A673 (cell line): ENCODE measurements at regions not wholly inside any gene's neighbourhood (a gene's known extent, or its start where the extent isn't known, plus 50 kb on each side); places are given as distances from the start of the nearest gene placed in this dataset.

Experiments
- EZH2 ChIP-seq: fragments of 200-600 bp; sonication (generic); IDR thresholded peaks from 2 replicates; pipeline ENCODE4 v1.6.1; 2017; ENCODE audit warnings: borderline replicate concordance, low read depth, mild to moderate bottlenecking, mixed read lengths, antibody characterized with exemption, low read length; ENCODE audit not compliant: poor library complexity, severe bottlenecking
- TF ChIP-seq, protein P1 (sequence below): fragments of 300-800, 200-600 bp; sonication (generic); conservative IDR thresholded peaks from 2 replicates; pipeline ENCODE4 v1.5.1; 2017; ENCODE audit warnings: low read depth, mild to moderate bottlenecking, antibody characterized with exemption, low read length, moderate library complexity, mixed read lengths

DNA sequence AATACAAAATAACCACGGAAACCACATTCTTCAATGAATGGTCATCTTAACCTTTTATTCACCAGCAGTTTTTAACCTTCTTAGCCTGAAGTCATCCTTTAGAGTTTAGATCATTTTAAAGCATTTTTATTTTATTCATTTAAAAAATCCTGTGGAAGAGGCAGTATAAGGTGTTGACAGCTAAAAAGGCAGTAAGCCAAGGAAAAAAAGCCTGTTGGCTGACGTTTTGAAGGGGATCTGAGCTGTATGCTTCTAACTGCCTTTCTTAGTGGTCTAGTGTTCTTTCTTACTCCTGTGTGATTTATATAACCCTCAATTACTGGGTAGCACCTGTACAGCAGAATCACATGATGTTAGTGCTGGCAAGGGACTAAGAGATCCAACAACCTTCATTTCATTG, 438.3 kb upstream of the SEL1L start:
- no peak for TF ChIP-seq EZH2
- TF ChIP-seq, protein P1, sequence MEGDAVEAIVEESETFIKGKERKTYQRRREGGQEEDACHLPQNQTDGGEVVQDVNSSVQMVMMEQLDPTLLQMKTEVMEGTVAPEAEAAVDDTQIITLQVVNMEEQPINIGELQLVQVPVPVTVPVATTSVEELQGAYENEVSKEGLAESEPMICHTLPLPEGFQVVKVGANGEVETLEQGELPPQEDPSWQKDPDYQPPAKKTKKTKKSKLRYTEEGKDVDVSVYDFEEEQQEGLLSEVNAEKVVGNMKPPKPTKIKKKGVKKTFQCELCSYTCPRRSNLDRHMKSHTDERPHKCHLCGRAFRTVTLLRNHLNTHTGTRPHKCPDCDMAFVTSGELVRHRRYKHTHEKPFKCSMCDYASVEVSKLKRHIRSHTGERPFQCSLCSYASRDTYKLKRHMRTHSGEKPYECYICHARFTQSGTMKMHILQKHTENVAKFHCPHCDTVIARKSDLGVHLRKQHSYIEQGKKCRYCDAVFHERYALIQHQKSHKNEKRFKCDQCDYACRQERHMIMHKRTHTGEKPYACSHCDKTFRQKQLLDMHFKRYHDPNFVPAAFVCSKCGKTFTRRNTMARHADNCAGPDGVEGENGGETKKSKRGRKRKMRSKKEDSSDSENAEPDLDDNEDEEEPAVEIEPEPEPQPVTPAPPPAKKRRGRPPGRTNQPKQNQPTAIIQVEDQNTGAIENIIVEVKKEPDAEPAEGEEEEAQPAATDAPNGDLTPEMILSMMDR, result no peak
